GM12878 (cell line): ENCODE measurements at regions not wholly inside any gene's neighbourhood (a gene's known extent, or its start where the extent isn't known, plus 50 kb on each side); places are given as distances from the start of the nearest gene placed in this dataset.

Experiments
- ATAC-seq: fragments of 200-7000 bp; cut with Tn5 transposase; 3 replicates; pipeline ENCODE4 v1.9.1; 2020; ENCODE audit warnings: mild to moderate bottlenecking, moderate library complexity
- BruUV-seq: library from RNA; stranded (reverse); fragments of 400-500 nt; replicated peaks from 2 replicates; lab custom pipeline; 2021; lab: Mats Ljungman, UMichigan
- CTCF ChIA-PET: fragments of 300-600 bp; sonication (Branson Sonifier 250); formaldehyde crosslinking; extraction: SDS; loops from one replicate; lab custom pipeline; 2021; ENCODE audit warnings: inconsistent platforms; lab: Yijun Ruan, JAX
- POLR2A ChIA-PET: fragments of 350-600 bp; formaldehyde crosslinking; extraction: SDS; loops from one replicate; lab custom pipeline; 2021; ENCODE audit warnings: inconsistent platforms; lab: Charles Lee
- RAD21 ChIA-PET: fragments of 300-600 bp; sonication (Branson Sonifier 250); formaldehyde crosslinking; loops from one replicate; lab custom pipeline; 2023; ENCODE audit warnings: antibody characterized with exemption; ENCODE audit not compliant: unreplicated experiment; lab: Charles Lee
- SMC1A ChIA-PET: fragments of 300-600 bp; sonication (Branson Sonifier 250); formaldehyde crosslinking; loops from one replicate; lab custom pipeline; 2023; ENCODE audit not compliant: unreplicated experiment, uncharacterized antibody; lab: Charles Lee
- DNase-seq: peaks from one replicate; pipeline ENCODE4 v3.0.0-alpha.2; 2011; ENCODE audit warnings: low read depth, low spot score
- FAIRE-seq: peaks from 3 replicates; lab custom pipeline; 2011; peaks lifted over from hg19 to GRCh38; lab: Jason Lieb, UNC
- H2AFZ ChIP-seq: 2 replicates; pipeline ENCODE4 v1.6.0; 2011; ENCODE audit warnings: low read depth, low read length, control low read depth; ENCODE audit not compliant: control insufficient read depth
- H3K27ac ChIP-seq: 2 replicates; pipeline ENCODE4 v1.5.1; 2011; ENCODE audit warnings: control low read depth; ENCODE audit not compliant: control insufficient read depth, insufficient read depth
- H3K27me3 ChIP-seq, 2 experiments: replicated peaks in 1 of 2; 2 replicates each; pipeline versions ENCODE4 v1.6.0 to v1.6.1; 2011; ENCODE audit warnings: low read length in 1 of 2; ENCODE audit not compliant: control insufficient read depth in 2 of 2, insufficient read depth in 2 of 2
- H3K36me3 ChIP-seq, 2 experiments: 2 replicates each; pipeline ENCODE4 v1.5.1; 2011; ENCODE audit warnings: low read length in 1 of 2; ENCODE audit not compliant: control insufficient read depth in 2 of 2, insufficient read depth in 2 of 2
- H3K4me1 ChIP-seq: 2 replicates; pipeline ENCODE4 v1.6.1; 2011; ENCODE audit warnings: mild to moderate bottlenecking, low read length, moderate library complexity, mixed read lengths; ENCODE audit not compliant: control insufficient read depth, insufficient read depth
- H3K4me2 ChIP-seq: 2 replicates; pipeline ENCODE4 v1.6.0; 2011; ENCODE audit warnings: control low read depth; ENCODE audit not compliant: control insufficient read depth, insufficient read depth
- H3K4me3 ChIP-seq: fragments of 200-600 bp; sonication (generic); 2 replicates; pipeline ENCODE4 v1.5.1; 2016
- H3K79me2 ChIP-seq: 2 replicates; pipeline ENCODE4 v1.6.0; 2011; ENCODE audit warnings: low read length; ENCODE audit not compliant: control insufficient read depth, insufficient read depth
- H3K9ac ChIP-seq: 2 replicates; pipeline ENCODE4 v1.8.0; 2011; ENCODE audit warnings: low read length, control low read depth, mixed read lengths; ENCODE audit not compliant: control insufficient read depth, insufficient read depth
- H3K9me3 ChIP-seq: replicated peaks from 3 replicates; pipeline ENCODE4 v1.5.1; 2011; ENCODE audit warnings: mild to moderate bottlenecking, low read length; ENCODE audit not compliant: control insufficient read depth, insufficient read depth
- H4K20me1 ChIP-seq: 2 replicates; pipeline ENCODE4 v1.6.0; 2011; ENCODE audit not compliant: control insufficient read depth, insufficient read depth
- ATF7 ChIP-seq: fragments of 450-650 bp; IDR thresholded peaks from 2 replicates; pipeline ENCODE4 v1.6.1; 2016; ENCODE audit warnings: low read depth, mild to moderate bottlenecking
- BCL11A ChIP-seq: IDR thresholded peaks from 2 replicates; pipeline ENCODE4 v1.6.1; 2011; ENCODE audit warnings: low read depth, low read length
- CEBPB ChIP-seq, 2 experiments: fragments of 150-350 bp in 1 of 2; IDR thresholded peaks; 2 replicates each; pipeline ENCODE4 v1.6.1; 2012 to 2014; ENCODE audit warnings: low read depth in 2 of 2, low read length in 2 of 2, borderline replicate concordance in 1 of 2, inconsistent platforms in 1 of 2
- EGR1 ChIP-seq, 2 experiments: IDR thresholded peaks; 1 replicate in 1 of 2; 2 replicates in 1 of 2; pipeline ENCODE4 v1.6.1; 2011 to 2012; ENCODE audit warnings: low read depth in 2 of 2, low read length in 2 of 2, borderline replicate concordance in 1 of 2, mild to moderate bottlenecking in 1 of 2, moderate library complexity in 1 of 2
- FOXM1 ChIP-seq: IDR thresholded peaks from 2 replicates; pipeline ENCODE4 v1.6.1; 2012; ENCODE audit warnings: low read depth, mild to moderate bottlenecking, inconsistent platforms, low read length, moderate library complexity
- PBX3 ChIP-seq: IDR thresholded peaks from 2 replicates; pipeline ENCODE4 v1.6.1; 2011; ENCODE audit warnings: mild to moderate bottlenecking, low read depth, low read length, moderate library complexity; ENCODE audit not compliant: insufficient replicate concordance
- PML ChIP-seq: IDR thresholded peaks from 2 replicates; pipeline ENCODE4 v1.6.1; 2012; ENCODE audit warnings: low read length, inconsistent platforms
- SIX5 ChIP-seq: IDR thresholded peaks from 2 replicates; pipeline ENCODE4 v1.6.1; 2011; ENCODE audit warnings: mild to moderate bottlenecking, low read depth, low read length, moderate library complexity; ENCODE audit not compliant: severe bottlenecking
- SPI1 ChIP-seq: IDR thresholded peaks from 2 replicates; pipeline ENCODE4 v1.6.1; 2011; ENCODE audit warnings: low read depth, mild to moderate bottlenecking, low read length, moderate library complexity, borderline replicate concordance; ENCODE audit not compliant: insufficient read depth
- ZNF217 ChIP-seq: fragments of 450-650 bp; IDR thresholded peaks from 2 replicates; pipeline ENCODE4 v1.6.1; 2017; ENCODE audit warnings: antibody characterized with exemption, mild to moderate bottlenecking
- WGBS: methylation state at CpG from one replicate; pipeline ENCODE4 v1.1.6; 2016; ENCODE audit warnings: low lambda C conversion rate; ENCODE audit not compliant: insufficient replicate concordance, insufficient coverage; ENCODE audit errors: missing lambda C conversion rate; 5-methylcytosine and 5-hydroxymethylcytosine counted together
- in situ Hi-C: fragments of 300-500 bp; cut with MboI; formaldehyde crosslinking; loops from 9 replicates; pipeline ENCODE4 v1.14.3; 2018; ENCODE audit warnings: mixed read lengths
- intact Hi-C: fragments of 100-400 bp; cut with micrococcal nuclease; formaldehyde crosslinking; loops from one replicate; pipeline ENCODE4 v1.14.2; 2022; ENCODE audit not compliant: unreplicated experiment
- TF ChIP-seq, protein P1 (sequence below): fragments of 450-650 bp; formaldehyde crosslinking; IDR thresholded peaks from 2 replicates; pipeline ENCODE4 v1.5.0; 2022; ENCODE audit warnings: mild to moderate bottlenecking, missing genetic modification characterization

DNA sequence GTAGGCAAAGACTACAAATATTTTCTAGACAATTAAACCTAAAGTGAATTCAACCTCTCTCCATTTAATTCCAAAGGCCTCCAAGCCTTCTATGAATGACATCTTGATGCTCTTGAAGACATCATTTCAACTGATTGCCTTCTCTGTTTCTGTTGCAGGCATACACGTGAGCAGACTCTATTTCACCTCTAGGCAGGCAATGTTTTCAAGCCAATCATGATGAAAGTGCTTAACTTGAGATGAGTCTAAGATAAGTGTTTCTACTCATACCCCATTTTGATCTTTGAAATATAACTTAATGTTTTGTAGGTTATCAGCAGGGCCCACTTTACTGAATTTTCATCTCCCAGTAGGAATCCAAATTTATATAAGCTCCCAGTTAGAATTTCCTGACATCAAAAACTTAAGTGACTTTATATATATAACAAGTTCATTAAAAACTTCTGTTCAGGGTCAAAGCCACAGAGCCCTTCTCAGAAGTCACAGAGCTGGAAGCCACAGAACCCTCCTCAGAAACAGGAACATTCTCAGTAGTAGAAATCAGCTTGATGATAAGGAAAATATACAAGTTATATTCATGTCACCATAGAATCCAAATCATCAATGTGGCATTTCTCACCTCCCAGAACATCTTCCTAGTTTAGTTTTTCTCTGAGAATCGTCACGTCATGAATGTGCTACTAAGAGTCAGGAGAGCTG is 108.5 kb downstream of the PHLDA1 start:
- POLR2A ChIA-PET = interaction anchor here (0.6 to 1.1 kb wide), 2 partner anchors 11 to 923 kb away, joined by 3 to 5 read pairs; no protein-coding TSS in a partner anchor
- BruUV-seq = no TSS peak
- intact Hi-C loops = no loop called here

More for the DNA sequence above, 108.5 kb downstream of the PHLDA1 start:
- H3K27me3 ChIP-seq = no peaks in the 10 kb centered on the region
- RAD21 ChIA-PET = interaction anchor here (0.9 kb wide), 1 partner anchor 107 kb away, joined by 3 read pairs; no protein-coding TSS in a partner anchor
- 73% methylated on average over 3 of the region's 3 CpGs for WGBS
- H2AFZ ChIP-seq = no peak overlapping the region
- H3K79me2 ChIP-seq = no peaks in the 10 kb centered on the region
- H3K36me3 ChIP-seq = no peaks in the 10 kb centered on the region
- peaks cover 17% of the 10 kb centered on the region for H3K9me3 ChIP-seq
- in situ Hi-C loops = no loop called here
- DNase-seq (no peak), FAIRE-seq (no peak), ATAC-seq (no peak)
- H3K9ac ChIP-seq = no peak overlapping the region
- no peaks in the 10 kb centered on the region for H3K4me1 ChIP-seq
- CTCF ChIA-PET = interaction anchor here (0.8 to 1.3 kb wide), 2 partner anchors 9 to 26 kb away, joined by 3 read pairs; no protein-coding TSS in a partner anchor
- SMC1A ChIA-PET = interaction anchor here (1.0 to 10.1 kb wide), 6 partner anchors 11 to 58 kb away, joined by 3 to 112 read pairs (median 6); no protein-coding TSS in a partner anchor
- no peak overlapping the region for H3K27ac ChIP-seq
- TF ChIP-seq ZNF217 (no peak), PML (no peak), FOXM1 (no peak), BCL11A (no peak), EGR1 (IDR thresholded peaks at IDR 0.05; ENCODE audit: borderline replicate concordance in 1 of 2, low read depth in 2 of 2, low read length in 2 of 2) (no peak), ATF7 (no peak), CEBPB (IDR thresholded peaks at IDR 0.05; ENCODE audit: borderline replicate concordance in 1 of 2, low read depth in 2 of 2, low read length in 2 of 2) (no peak), PBX3 (no peak), SPI1 (no peak), SIX5 (no peak)
- TF ChIP-seq, protein P1, sequence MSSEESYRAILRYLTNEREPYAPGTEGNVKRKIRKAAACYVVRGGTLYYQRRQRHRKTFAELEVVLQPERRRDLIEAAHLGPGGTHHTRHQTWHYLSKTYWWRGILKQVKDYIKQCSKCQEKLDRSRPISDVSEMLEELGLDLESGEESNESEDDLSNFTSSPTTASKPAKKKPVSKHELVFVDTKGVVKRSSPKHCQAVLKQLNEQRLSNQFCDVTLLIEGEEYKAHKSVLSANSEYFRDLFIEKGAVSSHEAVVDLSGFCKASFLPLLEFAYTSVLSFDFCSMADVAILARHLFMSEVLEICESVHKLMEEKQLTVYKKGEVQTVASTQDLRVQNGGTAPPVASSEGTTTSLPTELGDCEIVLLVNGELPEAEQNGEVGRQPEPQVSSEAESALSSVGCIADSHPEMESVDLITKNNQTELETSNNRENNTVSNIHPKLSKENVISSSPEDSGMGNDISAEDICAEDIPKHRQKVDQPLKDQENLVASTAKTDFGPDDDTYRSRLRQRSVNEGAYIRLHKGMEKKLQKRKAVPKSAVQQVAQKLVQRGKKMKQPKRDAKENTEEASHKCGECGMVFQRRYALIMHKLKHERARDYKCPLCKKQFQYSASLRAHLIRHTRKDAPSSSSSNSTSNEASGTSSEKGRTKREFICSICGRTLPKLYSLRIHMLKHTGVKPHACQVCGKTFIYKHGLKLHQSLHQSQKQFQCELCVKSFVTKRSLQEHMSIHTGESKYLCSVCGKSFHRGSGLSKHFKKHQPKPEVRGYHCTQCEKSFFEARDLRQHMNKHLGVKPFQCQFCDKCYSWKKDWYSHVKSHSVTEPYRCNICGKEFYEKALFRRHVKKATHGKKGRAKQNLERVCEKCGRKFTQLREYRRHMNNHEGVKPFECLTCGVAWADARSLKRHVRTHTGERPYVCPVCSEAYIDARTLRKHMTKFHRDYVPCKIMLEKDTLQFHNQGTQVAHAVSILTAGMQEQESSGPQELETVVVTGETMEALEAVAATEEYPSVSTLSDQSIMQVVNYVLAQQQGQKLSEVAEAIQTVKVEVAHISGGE (CRISPR knock-in tag) = no peak
- no peaks in the 10 kb centered on the region for H4K20me1 ChIP-seq
- no peak overlapping the region for H3K4me3 ChIP-seq
- H3K4me2 ChIP-seq = no peak overlapping the region
